Stimulated activated naive CD8-positive, alpha-beta T cell treated with anti-CD3 and anti-CD28 coated beads, Interleukin-15, amount 100 ng/mL, for 72 hours (primary cell): ENCODE measurements at regions not wholly inside any gene's neighbourhood (a gene's known extent, or its start where the extent isn't known, plus 50 kb on each side); places are given as distances from the start of the nearest gene placed in this dataset.
A peak's percentile ranks its signal among the peaks of the same experiment; 100 is the strongest.

Experiments
- ATAC-seq: fragments of 150-1000 bp; cut with Tn5 transposase; 2 replicates; pipeline ENCODE4 v1.10.0; 2021; ENCODE audit warnings: mild to moderate bottlenecking, moderate library complexity
- DNase-seq, 2 donors: peaks; one replicate each; pipeline ENCODE4 v3.0.0; 2021 to 2022
- H3K27ac Mint-ChIP-seq, 2 donors: one replicate each; pipeline ENCODE4 v1.8.0; 2022; ENCODE audit warnings: mild to moderate bottlenecking in 2 of 2, mixed read lengths in 2 of 2, moderate library complexity in 2 of 2
- H3K27me3 Mint-ChIP-seq: one replicate; pipeline ENCODE4 v1.8.0; 2022; ENCODE audit warnings: mixed read lengths
- H3K4me1 Mint-ChIP-seq: one replicate; pipeline ENCODE4 v1.8.0; 2022; ENCODE audit warnings: mild to moderate bottlenecking, mixed read lengths
- H3K4me3 Mint-ChIP-seq, 2 donors: one replicate each; pipeline ENCODE4 v1.8.0; 2022; ENCODE audit warnings: mild to moderate bottlenecking in 2 of 2, mixed read lengths in 2 of 2, moderate library complexity in 1 of 2
- H3K9me3 Mint-ChIP-seq, 2 donors: one replicate each; pipeline ENCODE4 v1.8.0; 2022; ENCODE audit warnings: mixed read lengths in 2 of 2

GRCh38 chr13:109881961-109882558, 95.7 kb upstream of the IRS2 start:
- DNase-seq (no peak), ATAC-seq (no peak)
- H3K27me3 Mint-ChIP-seq, result no peaks in the 10 kb centered on the region
- H3K4me3 Mint-ChIP-seq, result no peak overlapping the region
- no peak overlapping the region for H3K27ac Mint-ChIP-seq
- H3K4me1 Mint-ChIP-seq, result no peaks in the 10 kb centered on the region
- no peaks in the 10 kb centered on the region for H3K9me3 Mint-ChIP-seq

- no peak for DNase-seq
- Mint-ChIP-seq H3K4me3 (no peak overlapping the region), H3K4me1 (no peaks in the 10 kb centered on the region), H3K9me3 (no peaks in the 10 kb centered on the region), H3K27ac (no peak overlapping the region), H3K27me3 (no peaks in the 10 kb centered on the region)
- ATAC-seq, result no peak
These were observed 95.0 kb upstream of the IRS2 start for GRCh38 chr13:109881347-109881725.

GRCh38 chr13:109880371-109881346, 94.3 kb upstream of the IRS2 start:
- no peak for ATAC-seq
- Mint-ChIP-seq H3K4me3 (no peak overlapping the region), H3K9me3 (no peaks in the 10 kb centered on the region), H3K4me1 (no peaks in the 10 kb centered on the region), H3K27me3 (no peaks in the 10 kb centered on the region), H3K27ac (no peak overlapping the region)
- DNase-seq, result no peak

- Mint-ChIP-seq H3K27me3 (peaks cover 1% of the 10 kb centered on the region), H3K4me1 (no peaks in the 10 kb centered on the region), H3K27ac (no peak overlapping the region), H3K4me3 (no peak overlapping the region), H3K9me3 (no peaks in the 10 kb centered on the region)
- ATAC-seq (no peak), DNase-seq (no peak)
These were observed 93.0 kb upstream of the IRS2 start for GRCh38 chr13:109879338-109879737.

- no peaks in the 10 kb centered on the region for H3K4me1 Mint-ChIP-seq
- peaks cover 15% of the 10 kb centered on the region for H3K27me3 Mint-ChIP-seq
- H3K9me3 Mint-ChIP-seq, result no peaks in the 10 kb centered on the region
- H3K4me3 Mint-ChIP-seq, result no peak overlapping the region
- H3K27ac Mint-ChIP-seq, result no peak overlapping the region
- DNase-seq (no peak), ATAC-seq (no peak)
These were observed 91.4 kb upstream of the IRS2 start for GRCh38 chr13:109877809-109878208.

DNA sequence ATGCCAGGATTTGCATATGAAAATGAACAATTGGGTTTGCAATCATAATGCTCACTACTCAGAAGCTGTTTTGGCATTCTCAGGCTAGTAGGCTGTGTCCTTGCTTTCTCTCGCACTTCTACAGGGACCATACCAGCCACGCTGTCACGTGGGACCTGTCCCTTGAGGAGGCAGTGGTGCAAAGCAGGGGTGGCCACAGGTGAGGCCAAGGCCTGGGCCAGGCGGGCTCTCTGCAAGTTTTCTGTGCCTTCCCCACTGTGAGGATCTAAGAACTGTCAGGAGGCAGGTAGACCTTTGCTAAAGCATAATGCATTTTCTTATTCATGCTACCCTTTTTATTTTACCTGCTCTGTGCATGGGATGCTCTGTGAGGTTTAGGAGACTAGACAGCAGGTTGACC, 89.4 kb upstream of the IRS2 start:
- H3K27me3 Mint-ChIP-seq, result peaks cover 25% of the 10 kb centered on the region
- DNase-seq (no peak), ATAC-seq (peak; percentile 27)
- H3K4me1 Mint-ChIP-seq, result no peaks in the 10 kb centered on the region
- H3K9me3 Mint-ChIP-seq, result no peaks in the 10 kb centered on the region
- H3K4me3 Mint-ChIP-seq, result no peak overlapping the region
- peak overlapping the region in 1 of 2 donors; percentile 15 for H3K27ac Mint-ChIP-seq

- Mint-ChIP-seq H3K27ac (peak overlapping the region; percentile 28 to 83), H3K4me3 (no peak overlapping the region), H3K27me3 (peaks cover 27% of the 10 kb centered on the region), H3K9me3 (no peaks in the 10 kb centered on the region), H3K4me1 (peaks cover 1% of the 10 kb centered on the region)
- ATAC-seq (peak; percentile 83), DNase-seq (peak in 1 of 2 donors; percentile 17)
These were observed 88.4 kb upstream of the IRS2 start for GRCh38 chr13:109874484-109875454.

DNA sequence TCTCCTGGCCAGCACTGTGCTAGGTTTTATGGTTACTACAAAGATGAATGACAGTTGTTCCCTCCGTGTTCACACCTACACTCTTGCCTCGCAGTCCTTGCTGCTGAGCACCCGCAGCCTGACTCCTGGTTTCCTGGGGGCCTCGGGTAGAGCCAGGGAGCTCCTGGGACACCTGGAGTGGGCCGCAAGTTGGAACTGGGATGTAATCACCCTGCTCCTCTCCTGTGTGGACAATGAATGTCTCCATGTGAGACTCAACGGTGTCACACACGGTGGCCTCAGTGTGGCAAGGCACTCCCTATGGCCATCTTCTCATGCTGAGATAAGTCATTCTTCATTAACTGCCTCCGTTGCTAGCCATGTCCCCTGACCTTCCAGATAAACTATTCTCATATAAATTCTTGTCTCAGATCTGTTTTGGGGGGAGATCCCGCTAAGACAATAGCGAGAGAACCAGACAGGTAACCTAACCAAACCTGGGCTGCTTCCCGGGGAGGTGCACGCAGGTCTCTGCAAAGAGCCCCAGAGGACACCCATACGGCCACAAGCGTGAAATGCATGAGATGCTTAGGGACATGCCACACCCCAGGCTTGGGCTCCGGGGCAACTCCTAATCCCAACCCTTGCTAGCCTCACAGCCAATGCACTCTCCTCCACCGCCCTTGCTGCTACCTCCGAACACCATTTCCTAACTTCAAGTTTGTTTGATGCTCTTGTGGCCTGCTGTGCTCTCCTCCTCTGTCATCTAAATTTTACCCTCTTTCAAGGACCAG, 87.2 kb upstream of the IRS2 start:
- H3K4me3 Mint-ChIP-seq, result no peak overlapping the region
- H3K4me1 Mint-ChIP-seq, result peaks cover 8% of the 10 kb centered on the region
- H3K9me3 Mint-ChIP-seq, result no peaks in the 10 kb centered on the region
- H3K27me3 Mint-ChIP-seq, result peaks cover 35% of the 10 kb centered on the region
- no peak overlapping the region for H3K27ac Mint-ChIP-seq
- DNase-seq, result no peak
- no peak for ATAC-seq

DNA sequence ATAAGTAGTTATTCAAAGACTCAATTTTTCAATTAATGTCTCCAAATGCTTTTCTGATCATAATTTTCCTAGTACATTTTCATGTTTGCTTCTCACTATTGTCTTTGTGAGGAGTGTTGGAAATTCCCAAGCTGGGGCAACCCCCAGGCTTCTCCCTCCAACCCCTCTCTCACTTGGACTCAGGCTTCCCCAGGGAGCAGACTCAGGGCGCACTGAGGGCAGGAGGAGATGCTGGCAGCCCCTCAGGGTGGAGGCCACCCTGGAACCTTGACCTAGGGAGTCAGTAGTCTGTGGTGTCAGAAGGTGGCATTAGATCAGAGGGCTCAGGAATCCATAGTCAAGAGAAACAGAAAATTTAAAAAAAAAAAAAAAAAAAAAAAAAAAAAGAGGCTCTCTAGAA, 86.5 kb upstream of the IRS2 start:
- Mint-ChIP-seq H3K27me3 (peaks cover 42% of the 10 kb centered on the region), H3K4me3 (no peak overlapping the region), H3K9me3 (no peaks in the 10 kb centered on the region), H3K27ac (no peak overlapping the region), H3K4me1 (peaks cover 8% of the 10 kb centered on the region)
- no peak for ATAC-seq
- no peak for DNase-seq

- H3K27me3 Mint-ChIP-seq, result peaks cover 58% of the 10 kb centered on the region
- H3K9me3 Mint-ChIP-seq, result no peaks in the 10 kb centered on the region
- no peak for DNase-seq
- ATAC-seq, result no peak
- H3K27ac Mint-ChIP-seq, result no peak overlapping the region
- peaks cover 8% of the 10 kb centered on the region for H3K4me1 Mint-ChIP-seq
- H3K4me3 Mint-ChIP-seq, result no peak overlapping the region
These were observed 84.5 kb upstream of the IRS2 start for GRCh38 chr13:109870696-109871370.

GRCh38 chr13:109870274-109870673, 83.9 kb upstream of the IRS2 start:
- no peaks in the 10 kb centered on the region for H3K9me3 Mint-ChIP-seq
- H3K27me3 Mint-ChIP-seq, result peaks cover 60% of the 10 kb centered on the region
- DNase-seq, result no peak
- no peak for ATAC-seq
- no peak overlapping the region for H3K27ac Mint-ChIP-seq
- H3K4me3 Mint-ChIP-seq, result no peak overlapping the region
- peaks cover 8% of the 10 kb centered on the region for H3K4me1 Mint-ChIP-seq

GRCh38 chr13:109869312-109870237, 83.2 kb upstream of the IRS2 start:
- peaks cover 60% of the 10 kb centered on the region for H3K27me3 Mint-ChIP-seq
- peak overlapping the region in 1 of 2 donors; percentile 7 for H3K27ac Mint-ChIP-seq
- H3K4me3 Mint-ChIP-seq, result peak overlapping the region; percentile 71 to 74
- H3K9me3 Mint-ChIP-seq, result no peaks in the 10 kb centered on the region
- DNase-seq (peak; percentile 48 to 64), ATAC-seq (peak; percentile 92)
- peaks cover 8% of the 10 kb centered on the region for H3K4me1 Mint-ChIP-seq

DNA sequence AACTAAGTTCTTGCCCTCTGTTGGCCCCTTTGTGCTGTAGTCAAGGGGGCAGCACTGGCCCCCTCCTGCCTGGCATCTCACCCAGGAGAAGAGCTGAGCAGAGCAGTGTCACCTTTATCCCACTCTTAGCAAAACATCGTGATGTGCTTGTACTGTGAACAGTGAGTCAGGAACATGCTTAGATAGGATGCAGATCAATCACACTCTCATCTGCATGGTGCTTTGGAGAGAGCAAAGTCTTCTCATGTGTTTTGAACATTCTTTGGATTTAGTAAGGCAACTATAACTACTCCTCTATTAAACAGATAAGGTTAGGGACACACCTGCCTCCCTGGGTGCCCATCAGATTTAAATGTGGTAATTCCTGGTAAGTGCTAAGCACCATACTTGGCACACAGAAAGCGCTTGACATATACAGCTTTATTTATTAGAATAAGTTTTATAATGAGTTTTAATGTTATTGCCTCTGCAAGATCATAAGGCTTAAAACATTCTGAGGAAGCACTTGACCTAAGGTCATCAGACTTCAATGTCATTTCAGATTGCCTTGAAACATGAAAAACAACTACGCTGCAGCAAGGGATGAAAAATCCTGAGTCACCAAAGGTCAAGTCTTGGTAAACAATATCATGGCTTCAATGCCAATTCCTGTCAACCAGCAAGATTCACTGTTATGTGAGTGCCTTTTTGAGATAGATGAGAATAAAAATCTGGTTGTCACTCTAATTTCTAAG, 82.4 kb upstream of the IRS2 start:
- Mint-ChIP-seq H3K27me3 (peaks cover 53% of the 10 kb centered on the region), H3K27ac (no peak overlapping the region), H3K4me1 (peaks cover 8% of the 10 kb centered on the region), H3K4me3 (no peak overlapping the region), H3K9me3 (no peaks in the 10 kb centered on the region)
- ATAC-seq (no peak), DNase-seq (no peak)
